HepG2 (cell line): ENCODE measurements at regions not wholly inside any gene's neighbourhood (a gene's known extent, or its start where the extent isn't known, plus 50 kb on each side); places are given as distances from the start of the nearest gene placed in this dataset.
A peak's percentile ranks its signal among the peaks of the same experiment; 100 is the strongest.

Source experiments
- ATAC-seq: fragments of 200-7000 bp; cut with Tn5 transposase; 3 replicates; pipeline ENCODE4 v1.9.1; 2020; ENCODE audit warnings: mild to moderate bottlenecking, moderate library complexity
- BruUV-seq: library from RNA; stranded (reverse); fragments of 400-500 nt; replicated peaks from 2 replicates; lab custom pipeline; 2021; lab: Mats Ljungman, UMichigan
- CTCF ChIA-PET: fragments of 300-600 bp; formaldehyde crosslinking; extraction: SDS; loops from one replicate; lab custom pipeline; 2021; ENCODE audit warnings: low total read pairs, inconsistent platforms, low intra/inter-chr PET ratio; lab: Yijun Ruan, JAX
- POLR2A ChIA-PET: fragments of 350-600 bp; sonication (Branson Sonifier 250); formaldehyde crosslinking; loops from one replicate; lab custom pipeline; 2020; ENCODE audit warnings: antibody characterized with exemption, inconsistent platforms; lab: Yijun Ruan, JAX
- DNase-seq: peaks from one replicate; pipeline ENCODE4 v3.0.0-alpha.2; 2015; ENCODE audit warnings: low spot score
- FAIRE-seq: peaks from 3 replicates; lab custom pipeline; 2011; peaks lifted over from hg19 to GRCh38; lab: Jason Lieb, UNC
- H2AFZ ChIP-seq: one replicate; pipeline ENCODE4 v1.6.1; 2011; ENCODE audit warnings: low read length, inconsistent platforms
- H3K27ac ChIP-seq: fragments of 300-600 bp; 3 replicates; pipeline ENCODE4 v1.8.0; 2011; ENCODE audit warnings: mixed run types, mild to moderate bottlenecking, mixed read lengths, low read length, inconsistent platforms; ENCODE audit not compliant: insufficient read depth; ENCODE audit errors: extremely low read length
- H3K27me3 ChIP-seq, 2 experiments: fragments of 200-600 bp in 1 of 2; 2 replicates in 1 of 2; 3 replicates in 1 of 2; pipeline versions ENCODE4 v1.6.0 to v1.8.0; 2011; ENCODE audit warnings: low read length in 2 of 2, mild to moderate bottlenecking in 2 of 2, moderate library complexity in 2 of 2, inconsistent platforms in 1 of 2; ENCODE audit not compliant: insufficient read depth in 2 of 2, control insufficient read depth in 1 of 2
- H3K36me3 ChIP-seq, 2 experiments: fragments of 200-600 bp in 1 of 2; replicated peaks in 1 of 2; 2 replicates in 1 of 2; 3 replicates in 1 of 2; pipeline versions ENCODE4 v1.5.1 to v1.8.0; 2011; ENCODE audit warnings: low read length in 2 of 2, inconsistent platforms in 1 of 2; ENCODE audit not compliant: insufficient read depth in 2 of 2, control insufficient read depth in 1 of 2
- H3K4me1 ChIP-seq: 2 replicates; pipeline ENCODE4 v1.5.1; 2012; ENCODE audit warnings: low read length, inconsistent platforms; ENCODE audit not compliant: insufficient read depth
- H3K4me2 ChIP-seq: 2 replicates; pipeline ENCODE4 v1.6.0; 2011; ENCODE audit warnings: low read depth, low read length, inconsistent platforms
- H3K4me3 ChIP-seq, 3 experiments: fragments of 200-600 bp in 1 of 3; sonication (generic), shearing (Covaris generic) in 1 of 3; replicated peaks in 1 of 3; 2 replicates each; pipeline ENCODE4 v1.5.1; 2011 to 2016; ENCODE audit warnings: low read length in 3 of 3, inconsistent platforms in 2 of 3, low read depth in 2 of 3, mild to moderate bottlenecking in 2 of 3, control low read depth in 1 of 3, mixed read lengths in 1 of 3; ENCODE audit not compliant: insufficient read depth in 1 of 3
- H3K79me2 ChIP-seq: one replicate; pipeline ENCODE4 v1.6.1; 2011; ENCODE audit warnings: low read length, inconsistent platforms; ENCODE audit not compliant: insufficient read depth
- H3K9ac ChIP-seq: 2 replicates; pipeline ENCODE4 v1.6.0; 2011; ENCODE audit warnings: mild to moderate bottlenecking, low read depth, low read length, inconsistent platforms; ENCODE audit not compliant: insufficient read depth
- H3K9me3 ChIP-seq: 2 replicates; pipeline ENCODE4 v1.5.1; 2012; ENCODE audit warnings: mild to moderate bottlenecking, low read length
- H4K20me1 ChIP-seq: 2 replicates; pipeline ENCODE4 v1.6.0; 2011; ENCODE audit warnings: inconsistent platforms, mild to moderate bottlenecking, low read length, moderate library complexity; ENCODE audit not compliant: insufficient read depth
- CEBPB ChIP-seq: IDR thresholded peaks from 2 replicates; pipeline ENCODE4 v1.6.1; 2011; ENCODE audit warnings: low read depth, low read length, improper control_type of control experiment, borderline replicate concordance
- KLF12 ChIP-seq: sonication (generic); formaldehyde crosslinking; IDR thresholded peaks from 2 replicates; pipeline ENCODE4 v1.4.0; 2020; ENCODE audit warnings: missing genetic modification reagents, borderline replicate concordance
- NR0B2 ChIP-seq: sonication (generic); formaldehyde crosslinking; IDR thresholded peaks from 2 replicates; pipeline ENCODE4 v1.4.0; 2020; ENCODE audit warnings: mild to moderate bottlenecking, missing genetic modification reagents
- SNAI1 ChIP-seq: sonication (generic); formaldehyde crosslinking; IDR thresholded peaks from 2 replicates; pipeline ENCODE4 v1.5.0; 2020; ENCODE audit warnings: mild to moderate bottlenecking, missing genetic modification reagents, borderline replicate concordance
- ZNF292 ChIP-seq: sonication (generic); formaldehyde crosslinking; IDR thresholded peaks from 2 replicates; pipeline ENCODE4 v1.8.1; 2022; ENCODE audit warnings: mild to moderate bottlenecking, low read depth, missing genetic modification reagents, borderline replicate concordance
- WGBS: methylation state at CpG from one replicate; pipeline ENCODE4 v1.1.6; 2017; ENCODE audit warnings: low lambda C conversion rate; 5-methylcytosine and 5-hydroxymethylcytosine counted together
- in situ Hi-C: cut with HindIII; loops from 2 replicates; pipeline ENCODE4 v1.10.0; 2017; ENCODE audit warnings: low pct_unique_long_range_greater_than_20kb; ENCODE audit not compliant: extremely low pct_ligation_motif_present
- intact Hi-C: fragments of 100-400 bp; cut with micrococcal nuclease; formaldehyde crosslinking; loops from one replicate; pipeline ENCODE4 v1.10.0; 2022; ENCODE audit not compliant: unreplicated experiment
- TF ChIP-seq, protein P1 (sequence below): sonication (generic); formaldehyde crosslinking; IDR thresholded peaks from 2 replicates; pipeline ENCODE4 v1.4.0; 2020; ENCODE audit warnings: missing genetic modification reagents, borderline replicate concordance

- WGBS, result 35% methylated on average over 3 of the region's 3 CpGs
- no TSS peak for BruUV-seq
Measured at GRCh38 chr10:8978100-8978499, 923.6 kb downstream of the GATA3 start.

DNA sequence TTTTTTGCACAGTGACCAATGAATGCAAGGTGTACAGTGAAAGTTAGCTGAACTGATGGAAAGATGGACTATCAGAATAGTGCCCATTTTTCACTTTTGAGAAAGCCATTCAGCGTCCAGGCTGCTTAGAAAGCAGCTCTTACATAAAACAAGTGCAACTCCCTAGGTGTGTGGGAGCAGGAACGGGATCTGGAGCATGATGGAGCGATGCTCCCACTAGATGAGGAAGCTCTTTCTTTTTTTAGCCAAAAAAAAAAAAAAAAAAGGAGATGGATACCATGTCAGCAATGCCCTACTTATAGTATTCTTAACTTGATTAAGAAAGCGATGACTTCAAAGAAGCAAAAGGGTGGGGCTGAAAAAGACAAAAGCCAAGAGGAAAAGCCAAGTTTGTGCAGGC lies 925.5 kb downstream of the GATA3 start:
- Histone ChIP-seq H3K4me3 (no peak overlapping the region), H3K4me1 (no peaks in the 10 kb centered on the region), H3K27me3 (no peaks in the 10 kb centered on the region), H3K9me3 (no peaks in the 10 kb centered on the region), H3K36me3 (no peaks in the 10 kb centered on the region), H4K20me1 (no peaks in the 10 kb centered on the region), H3K27ac (no peak overlapping the region), H3K4me2 (no peak overlapping the region), H3K79me2 (no peaks in the 10 kb centered on the region), H2AFZ (no peak overlapping the region), H3K9ac (no peak overlapping the region)
- POLR2A ChIA-PET, result no interaction called here
- intact Hi-C loops (no loop called here), in situ Hi-C loops (no loop called here)
- TF ChIP-seq, protein P1, sequence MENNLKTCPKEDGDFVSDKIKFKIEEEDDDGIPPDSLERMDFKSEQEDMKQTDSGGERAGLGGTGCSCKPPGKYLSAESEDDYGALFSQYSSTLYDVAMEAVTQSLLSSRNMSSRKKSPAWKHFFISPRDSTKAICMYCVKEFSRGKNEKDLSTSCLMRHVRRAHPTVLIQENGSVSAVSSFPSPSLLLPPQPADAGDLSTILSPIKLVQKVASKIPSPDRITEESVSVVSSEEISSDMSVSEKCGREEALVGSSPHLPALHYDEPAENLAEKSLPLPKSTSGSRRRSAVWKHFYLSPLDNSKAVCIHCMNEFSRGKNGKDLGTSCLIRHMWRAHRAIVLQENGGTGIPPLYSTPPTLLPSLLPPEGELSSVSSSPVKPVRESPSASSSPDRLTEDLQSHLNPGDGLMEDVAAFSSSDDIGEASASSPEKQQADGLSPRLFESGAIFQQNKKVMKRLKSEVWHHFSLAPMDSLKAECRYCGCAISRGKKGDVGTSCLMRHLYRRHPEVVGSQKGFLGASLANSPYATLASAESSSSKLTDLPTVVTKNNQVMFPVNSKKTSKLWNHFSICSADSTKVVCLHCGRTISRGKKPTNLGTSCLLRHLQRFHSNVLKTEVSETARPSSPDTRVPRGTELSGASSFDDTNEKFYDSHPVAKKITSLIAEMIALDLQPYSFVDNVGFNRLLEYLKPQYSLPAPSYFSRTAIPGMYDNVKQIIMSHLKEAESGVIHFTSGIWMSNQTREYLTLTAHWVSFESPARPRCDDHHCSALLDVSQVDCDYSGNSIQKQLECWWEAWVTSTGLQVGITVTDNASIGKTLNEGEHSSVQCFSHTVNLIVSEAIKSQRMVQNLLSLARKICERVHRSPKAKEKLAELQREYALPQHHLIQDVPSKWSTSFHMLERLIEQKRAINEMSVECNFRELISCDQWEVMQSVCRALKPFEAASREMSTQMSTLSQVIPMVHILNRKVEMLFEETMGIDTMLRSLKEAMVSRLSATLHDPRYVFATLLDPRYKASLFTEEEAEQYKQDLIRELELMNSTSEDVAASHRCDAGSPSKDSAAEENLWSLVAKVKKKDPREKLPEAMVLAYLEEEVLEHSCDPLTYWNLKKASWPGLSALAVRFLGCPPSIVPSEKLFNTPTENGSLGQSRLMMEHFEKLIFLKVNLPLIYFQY (CRISPR knock-in tag), result no peak
- no peak for TF ChIP-seq NR0B2 (CRISPR knock-in tag)
- DNase-seq (no peak), ATAC-seq (no peak), FAIRE-seq (no peak)
- CTCF ChIA-PET, result no interaction called here
- WGBS, result 2% methylated on average over 4 of the region's 4 CpGs
- BruUV-seq, result no TSS peak

More at GRCh38 chr10:8978100-8978499, 923.6 kb downstream of the GATA3 start:
- ChIA-PET POLR2A (no interaction called here), CTCF (no interaction called here)
- Histone ChIP-seq H3K9me3 (no peaks in the 10 kb centered on the region), H4K20me1 (no peaks in the 10 kb centered on the region), H3K27me3 (no peaks in the 10 kb centered on the region), H3K9ac (no peak overlapping the region), H3K36me3 (no peaks in the 10 kb centered on the region), H3K4me2 (no peak overlapping the region), H3K27ac (no peak overlapping the region), H3K4me3 (no peak overlapping the region), H3K79me2 (no peaks in the 10 kb centered on the region), H2AFZ (no peak overlapping the region), H3K4me1 (no peaks in the 10 kb centered on the region)
- DNase-seq, result no peak
- TF ChIP-seq CEBPB (peak; percentile 57; the same call in 1 of the 2 replicates), SNAI1 (no peak), ZNF292 (no peak), KLF12 (CRISPR knock-in tag) (no peak)
- ATAC-seq, result no peak
- intact Hi-C loops, result no loop called here
- no peak for FAIRE-seq
- in situ Hi-C loops, result no loop called here
